IMR-90 (cell line): ENCODE measurements at regions not wholly inside any gene's neighbourhood (a gene's known extent, or its start where the extent isn't known, plus 50 kb on each side); places are given as distances from the start of the nearest gene placed in this dataset.

Experiments
- ATAC-seq: fragments of 200-7000 bp; cut with Tn5 transposase; 2 replicates; pipeline ENCODE4 v1.9.1; 2020; ENCODE audit warnings: low read depth, mild to moderate bottlenecking, moderate library complexity
- BruUV-seq: library from RNA; stranded (reverse); fragments of 400-500 nt; replicated peaks from 2 replicates; lab custom pipeline; 2021; lab: Mats Ljungman, UMichigan
- CTCF ChIA-PET: fragments of 300-600 bp; formaldehyde crosslinking; extraction: SDS; loops from one replicate; lab custom pipeline; 2021; ENCODE audit warnings: antibody characterized with exemption; lab: Yijun Ruan, JAX
- POLR2A ChIA-PET: fragments of 300-600 bp; sonication (Branson Sonifier 250); formaldehyde crosslinking; loops from one replicate; lab custom pipeline; 2022; ENCODE audit warnings: antibody characterized with exemption; ENCODE audit not compliant: unreplicated experiment; lab: Charles Lee
- DNase-seq: peaks from one replicate; pipeline ENCODE4 v3.0.0; 2013
- H2AFZ ChIP-seq: replicated peaks from 2 replicates; pipeline ENCODE3; 2013; ENCODE audit warnings: low read length, mild to moderate bottlenecking; ENCODE audit not compliant: poor library complexity
- H2AK5ac ChIP-seq: 2 replicates; pipeline ENCODE4 v1.6.1; 2013; ENCODE audit warnings: low read depth, low read length, inconsistent platforms
- H2AK9ac ChIP-seq: replicated peaks from 2 replicates; pipeline ENCODE3; 2013; ENCODE audit warnings: mild to moderate bottlenecking, low read depth, low read length, moderate library complexity; ENCODE audit not compliant: poor library complexity
- H2BK120ac ChIP-seq: 2 replicates; pipeline ENCODE4 v1.6.1; 2013; ENCODE audit warnings: low read depth, low read length, inconsistent platforms
- H2BK15ac ChIP-seq: 3 replicates; pipeline ENCODE4 v1.6.1; 2013; ENCODE audit warnings: low read depth, low read length, inconsistent platforms
- H2BK20ac ChIP-seq: 2 replicates; pipeline ENCODE4 v1.6.1; 2013; ENCODE audit warnings: low read depth, mild to moderate bottlenecking, inconsistent platforms, low read length, moderate library complexity
- H2BK5ac ChIP-seq: 2 replicates; pipeline ENCODE4 v1.6.1; 2013; ENCODE audit warnings: mild to moderate bottlenecking, low read depth, low read length, inconsistent platforms; ENCODE audit not compliant: poor library complexity, severe bottlenecking
- H3K14ac ChIP-seq: replicated peaks from 2 replicates; pipeline ENCODE4 v1.6.1; 2013; ENCODE audit warnings: low read depth, low read length, inconsistent platforms
- H3K18ac ChIP-seq: 2 replicates; pipeline ENCODE4 v1.6.1; 2013; ENCODE audit warnings: low read depth, low read length, control low read depth
- H3K23ac ChIP-seq: 2 replicates; pipeline ENCODE4 v1.6.1; 2013; ENCODE audit warnings: low read depth, low read length, inconsistent platforms
- H3K27ac ChIP-seq: 2 replicates; pipeline ENCODE4 v1.5.1; 2013; ENCODE audit warnings: mild to moderate bottlenecking, control low read depth, low read length; ENCODE audit not compliant: insufficient read depth
- H3K27me3 ChIP-seq: 2 replicates; pipeline ENCODE4 v1.6.1; 2013; ENCODE audit warnings: low read length; ENCODE audit not compliant: control insufficient read depth, insufficient read depth
- H3K36me3 ChIP-seq: 2 replicates; pipeline ENCODE4 v1.6.1; 2013; ENCODE audit warnings: low read length, mixed read lengths; ENCODE audit not compliant: control insufficient read depth, insufficient read depth
- H3K4ac ChIP-seq: 2 replicates; pipeline ENCODE4 v1.6.1; 2013; ENCODE audit warnings: low read depth, low read length, inconsistent platforms
- H3K4me1 ChIP-seq: 2 replicates; pipeline ENCODE4 v1.6.1; 2013; ENCODE audit warnings: low read length, mixed read lengths; ENCODE audit not compliant: control insufficient read depth, insufficient read depth
- H3K4me2 ChIP-seq: 2 replicates; pipeline ENCODE4 v1.6.1; 2013; ENCODE audit warnings: low read depth, mild to moderate bottlenecking, control low read depth, low read length, moderate library complexity
- H3K4me3 ChIP-seq: 2 replicates; pipeline ENCODE4 v1.5.1; 2013; ENCODE audit warnings: low read depth, mild to moderate bottlenecking, control low read depth, low read length, moderate library complexity; ENCODE audit not compliant: insufficient read depth
- H3K56ac ChIP-seq: 2 replicates; pipeline ENCODE4 v1.6.1; 2013; ENCODE audit warnings: low read length, inconsistent platforms; ENCODE audit not compliant: insufficient read depth; ENCODE audit errors: extremely low read depth
- H3K79me1 ChIP-seq, 2 experiments: 2 replicates each; pipeline ENCODE4 v1.6.1; 2013; ENCODE audit warnings: low read length in 2 of 2, inconsistent platforms in 1 of 2, low read depth in 1 of 2
- H3K9ac ChIP-seq: 2 replicates; pipeline ENCODE4 v1.6.1; 2013; ENCODE audit warnings: low read depth, low read length, control low read depth
- H3K9me1 ChIP-seq: 2 replicates; pipeline ENCODE4 v1.6.1; 2013; ENCODE audit warnings: low read length, inconsistent platforms; ENCODE audit not compliant: insufficient read depth
- H3K9me3 ChIP-seq: 2 replicates; pipeline ENCODE4 v1.6.1; 2013; ENCODE audit warnings: low read length; ENCODE audit not compliant: control insufficient read depth, insufficient read depth
- H4K20me1 ChIP-seq: 2 replicates; pipeline ENCODE4 v1.6.1; 2013; ENCODE audit warnings: low read length, inconsistent platforms; ENCODE audit not compliant: insufficient read depth
- H4K5ac ChIP-seq: 2 replicates; pipeline ENCODE4 v1.6.1; 2013; ENCODE audit warnings: mild to moderate bottlenecking, low read depth, low read length, control low read depth
- H4K8ac ChIP-seq, 2 experiments: 2 replicates each; pipeline ENCODE4 v1.6.1; 2013; ENCODE audit warnings: low read depth in 2 of 2, low read length in 2 of 2, control low read depth in 1 of 2, inconsistent platforms in 1 of 2
- H4K91ac ChIP-seq: 2 replicates; pipeline ENCODE4 v1.6.1; 2013; ENCODE audit warnings: low read depth, low read length, inconsistent platforms; ENCODE audit not compliant: insufficient read depth
- BHLHE40 ChIP-seq: fragments of 150-350 bp; IDR thresholded peaks from 2 replicates; pipeline ENCODE4 v1.6.1; 2016; ENCODE audit warnings: mild to moderate bottlenecking, low read depth, low read length
- CEBPB ChIP-seq: IDR thresholded peaks from 2 replicates; pipeline ENCODE4 v1.6.1; 2012; ENCODE audit warnings: low read depth, low read length, improper control_type of control experiment
- CHD1 ChIP-seq: IDR thresholded peaks from 2 replicates; pipeline ENCODE4 v1.6.1; 2012; ENCODE audit warnings: low read depth, low read length, improper control_type of control experiment
- FOS ChIP-seq: fragments of 150-350 bp; IDR thresholded peaks from 2 replicates; pipeline ENCODE4 v1.6.1; 2016; ENCODE audit warnings: low read depth, low read length
- MAFK ChIP-seq: IDR thresholded peaks from 2 replicates; pipeline ENCODE4 v1.6.1; 2012; ENCODE audit warnings: low read depth, low read length, improper control_type of control experiment
- MAZ ChIP-seq: IDR thresholded peaks from 2 replicates; pipeline ENCODE4 v1.6.1; 2012; ENCODE audit warnings: low read depth, mild to moderate bottlenecking, low read length, improper control_type of control experiment, moderate library complexity, borderline replicate concordance
- MXI1 ChIP-seq: IDR thresholded peaks from 2 replicates; pipeline ENCODE4 v1.6.1; 2012; ENCODE audit warnings: low read depth, mild to moderate bottlenecking, low read length, moderate library complexity, borderline replicate concordance
- NFE2L2 ChIP-seq: fragments of 150-350 bp; IDR thresholded peaks from 2 replicates; pipeline ENCODE4 v1.6.1; 2016; ENCODE audit warnings: low read depth, mild to moderate bottlenecking, low read length
- POLR2A ChIP-seq: IDR thresholded peaks from 2 replicates; pipeline ENCODE4 v1.6.1; 2012; ENCODE audit warnings: mild to moderate bottlenecking, low read depth, low read length
- RAD21 ChIP-seq: IDR thresholded peaks from 2 replicates; pipeline ENCODE4 v1.6.1; 2012; ENCODE audit warnings: low read length, improper control_type of control experiment
- RCOR1 ChIP-seq: IDR thresholded peaks from 2 replicates; pipeline ENCODE4 v1.6.1; 2012; ENCODE audit warnings: mild to moderate bottlenecking, low read length, improper control_type of control experiment; ENCODE audit not compliant: insufficient replicate concordance
- RFX5 ChIP-seq: IDR thresholded peaks from 2 replicates; pipeline ENCODE4 v1.8.0; 2012; ENCODE audit warnings: low read depth, mild to moderate bottlenecking, low read length, moderate library complexity
- SMC3 ChIP-seq: fragments of 150-350 bp; IDR thresholded peaks from 2 replicates; pipeline ENCODE4 v1.6.1; 2016; ENCODE audit warnings: low read depth, mild to moderate bottlenecking, antibody characterized with exemption, low read length, moderate library complexity
- dilution Hi-C: fragments of 300-500 bp; cut with HindIII; formaldehyde crosslinking; loops from one replicate; pipeline ENCODE4 v1.14.3; 2018; ENCODE audit warnings: low sequenced_read_pairs; ENCODE audit not compliant: unreplicated experiment
- in situ Hi-C: fragments of 300-500 bp; cut with MboI; formaldehyde crosslinking; loops from 3 replicates; pipeline ENCODE4 v1.14.3; 2019; ENCODE audit warnings: low sequenced_read_pairs, inconsistent platforms, mixed read lengths
- intact Hi-C: fragments of 100-400 bp; cut with micrococcal nuclease; formaldehyde crosslinking; loops from 2 replicates; pipeline ENCODE4 v1.10.0; 2022
- TF ChIP-seq, protein P1 (sequence below): conservative IDR thresholded peaks from 2 replicates; pipeline ENCODE4 v1.5.1; 2012; ENCODE audit warnings: mild to moderate bottlenecking, low read depth, low read length, improper control_type of control experiment
- TF ChIP-seq, protein P2 (sequence below): fragments of 150-350 bp; IDR thresholded peaks from 2 replicates; pipeline ENCODE4 v1.6.1; 2017; ENCODE audit warnings: mild to moderate bottlenecking, antibody characterized with exemption, low read length, low read depth
- TF ChIP-seq, protein P3 (sequence below): fragments of 150-350 bp; IDR thresholded peaks from 2 replicates; pipeline ENCODE4 v1.6.1; 2016; ENCODE audit warnings: low read depth, mild to moderate bottlenecking, low read length, moderate library complexity, borderline replicate concordance

DNA sequence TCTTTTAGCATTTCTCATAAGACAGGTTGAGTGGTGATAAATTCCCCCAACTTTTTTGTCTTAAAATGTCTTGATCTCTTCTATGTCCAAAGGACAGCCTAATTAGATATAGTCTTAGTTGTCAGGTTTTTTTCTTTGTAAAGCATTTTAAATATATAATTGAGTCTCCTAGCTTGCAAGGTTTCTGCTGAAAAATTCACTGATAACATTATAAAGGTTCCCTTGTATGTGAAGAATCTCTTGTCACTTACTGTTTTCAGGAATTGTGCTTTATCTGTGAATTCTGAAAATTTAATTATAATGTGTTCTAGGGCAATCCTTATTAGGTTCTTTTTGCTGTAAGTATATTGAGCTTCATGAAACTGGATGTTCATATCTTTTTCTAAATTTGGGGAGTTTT is 96.8 kb upstream of the ZNF92 start:
- ATAC-seq, result no peak
- no peak overlapping the region for H2BK15ac ChIP-seq
- no peak overlapping the region for H3K4me2 ChIP-seq
- in situ Hi-C loops (no loop called here), intact Hi-C loops (no loop called here), dilution Hi-C loops (no loop called here)
- H4K8ac ChIP-seq, result no peak overlapping the region
- H3K4ac ChIP-seq, result no peak overlapping the region
- TF ChIP-seq FOS (no peak), NFE2L2 (no peak), CHD1 (no peak), CEBPB (no peak), RCOR1 (no peak), MAZ (no peak), RAD21 (no peak), RFX5 (no peak), POLR2A (no peak), SMC3 (no peak), MAFK (no peak), MXI1 (no peak), BHLHE40 (no peak)
- TF ChIP-seq, protein P1, sequence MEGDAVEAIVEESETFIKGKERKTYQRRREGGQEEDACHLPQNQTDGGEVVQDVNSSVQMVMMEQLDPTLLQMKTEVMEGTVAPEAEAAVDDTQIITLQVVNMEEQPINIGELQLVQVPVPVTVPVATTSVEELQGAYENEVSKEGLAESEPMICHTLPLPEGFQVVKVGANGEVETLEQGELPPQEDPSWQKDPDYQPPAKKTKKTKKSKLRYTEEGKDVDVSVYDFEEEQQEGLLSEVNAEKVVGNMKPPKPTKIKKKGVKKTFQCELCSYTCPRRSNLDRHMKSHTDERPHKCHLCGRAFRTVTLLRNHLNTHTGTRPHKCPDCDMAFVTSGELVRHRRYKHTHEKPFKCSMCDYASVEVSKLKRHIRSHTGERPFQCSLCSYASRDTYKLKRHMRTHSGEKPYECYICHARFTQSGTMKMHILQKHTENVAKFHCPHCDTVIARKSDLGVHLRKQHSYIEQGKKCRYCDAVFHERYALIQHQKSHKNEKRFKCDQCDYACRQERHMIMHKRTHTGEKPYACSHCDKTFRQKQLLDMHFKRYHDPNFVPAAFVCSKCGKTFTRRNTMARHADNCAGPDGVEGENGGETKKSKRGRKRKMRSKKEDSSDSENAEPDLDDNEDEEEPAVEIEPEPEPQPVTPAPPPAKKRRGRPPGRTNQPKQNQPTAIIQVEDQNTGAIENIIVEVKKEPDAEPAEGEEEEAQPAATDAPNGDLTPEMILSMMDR, result no peak
- TF ChIP-seq, protein P2, sequence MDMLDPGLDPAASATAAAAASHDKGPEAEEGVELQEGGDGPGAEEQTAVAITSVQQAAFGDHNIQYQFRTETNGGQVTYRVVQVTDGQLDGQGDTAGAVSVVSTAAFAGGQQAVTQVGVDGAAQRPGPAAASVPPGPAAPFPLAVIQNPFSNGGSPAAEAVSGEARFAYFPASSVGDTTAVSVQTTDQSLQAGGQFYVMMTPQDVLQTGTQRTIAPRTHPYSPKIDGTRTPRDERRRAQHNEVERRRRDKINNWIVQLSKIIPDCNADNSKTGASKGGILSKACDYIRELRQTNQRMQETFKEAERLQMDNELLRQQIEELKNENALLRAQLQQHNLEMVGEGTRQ, result no peak
- TF ChIP-seq, protein P3, sequence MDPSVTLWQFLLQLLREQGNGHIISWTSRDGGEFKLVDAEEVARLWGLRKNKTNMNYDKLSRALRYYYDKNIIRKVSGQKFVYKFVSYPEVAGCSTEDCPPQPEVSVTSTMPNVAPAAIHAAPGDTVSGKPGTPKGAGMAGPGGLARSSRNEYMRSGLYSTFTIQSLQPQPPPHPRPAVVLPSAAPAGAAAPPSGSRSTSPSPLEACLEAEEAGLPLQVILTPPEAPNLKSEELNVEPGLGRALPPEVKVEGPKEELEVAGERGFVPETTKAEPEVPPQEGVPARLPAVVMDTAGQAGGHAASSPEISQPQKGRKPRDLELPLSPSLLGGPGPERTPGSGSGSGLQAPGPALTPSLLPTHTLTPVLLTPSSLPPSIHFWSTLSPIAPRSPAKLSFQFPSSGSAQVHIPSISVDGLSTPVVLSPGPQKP, result no peak
- no peak overlapping the region for H4K91ac ChIP-seq
- H2BK120ac ChIP-seq, result no peak overlapping the region
- DNase-seq, result no peak
- H2AK5ac ChIP-seq, result no peak overlapping the region
- no peak overlapping the region for H4K5ac ChIP-seq
- no peak overlapping the region for H2AFZ ChIP-seq
- no peaks in the 10 kb centered on the region for H3K9me1 ChIP-seq
- H3K9ac ChIP-seq, result no peak overlapping the region
- no peak overlapping the region for H3K27ac ChIP-seq
- no peak overlapping the region for H2AK9ac ChIP-seq
- H3K23ac ChIP-seq, result no peak overlapping the region
- no peaks in the 10 kb centered on the region for H3K27me3 ChIP-seq
- CTCF ChIA-PET, result no interaction called here
- POLR2A ChIA-PET, result no interaction called here
- no peaks in the 10 kb centered on the region for H3K4me1 ChIP-seq
- no peaks in the 10 kb centered on the region for H4K20me1 ChIP-seq
- no peaks in the 10 kb centered on the region for H3K9me3 ChIP-seq
- no TSS peak for BruUV-seq
- H3K36me3 ChIP-seq, result no peaks in the 10 kb centered on the region
- no peak overlapping the region for H3K14ac ChIP-seq
- H2BK20ac ChIP-seq, result no peak overlapping the region
- H3K4me3 ChIP-seq, result no peak overlapping the region
- no peak overlapping the region for H2BK5ac ChIP-seq
- H3K79me1 ChIP-seq, result no peaks in the 10 kb centered on the region
- H3K18ac ChIP-seq, result no peak overlapping the region
- no peak overlapping the region for H3K56ac ChIP-seq
